ENCODE measurements at regions not wholly inside any gene's neighbourhood (a gene's known extent, or its start where the extent isn't known, plus 50 kb on each side); places are given as distances from the start of the nearest gene placed in this dataset.
"Not testable (repeated sequence)": the region's sequence is repeated elsewhere in the genome, so short reads cannot be mapped to it uniquely, and the experiment has no call there.

DNA sequence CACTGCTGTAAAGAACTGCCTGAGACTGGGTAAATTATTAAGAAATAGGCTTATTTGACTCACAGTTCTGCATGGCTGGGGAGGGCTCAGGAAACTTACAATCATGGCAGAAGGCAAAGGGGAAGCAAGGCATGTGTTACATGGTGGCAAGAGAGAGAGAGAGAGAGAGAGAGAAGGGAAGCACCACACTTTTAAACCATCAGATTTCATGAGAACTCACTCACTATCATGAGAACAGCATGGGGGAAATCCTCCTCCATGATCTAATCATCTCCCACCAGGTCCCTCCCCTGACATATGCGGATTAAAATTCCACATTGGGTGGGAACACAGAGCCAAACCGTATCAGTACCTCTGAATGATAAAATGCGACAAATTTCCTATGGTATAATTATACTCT, 203.9 kb upstream of the MARCKS start:
- FAIRE-seq = no peak

GRCh38 chr6:113654396-113654795, 202.7 kb upstream of the MARCKS start:
- FAIRE-seq = peak; percentile 55

DNA sequence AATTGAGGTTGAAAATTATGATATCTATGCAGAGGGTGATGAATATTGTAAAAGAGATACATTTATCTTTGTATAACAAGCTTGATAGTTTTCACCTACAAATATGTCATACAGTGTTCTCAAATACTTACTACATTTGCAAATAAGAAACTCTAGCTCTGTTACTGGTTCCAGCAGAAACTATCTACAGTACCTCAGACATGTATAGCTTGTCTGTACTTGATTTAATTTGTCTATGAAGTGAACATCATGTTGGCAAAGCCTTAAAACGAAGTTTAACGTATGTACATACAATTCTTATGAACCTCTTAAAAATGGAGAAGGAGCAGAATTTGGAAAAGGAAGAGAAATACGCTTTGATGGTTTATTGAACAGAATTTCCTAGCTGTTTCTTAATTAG, 201.4 kb upstream of the MARCKS start:
- no peak for FAIRE-seq

DNA sequence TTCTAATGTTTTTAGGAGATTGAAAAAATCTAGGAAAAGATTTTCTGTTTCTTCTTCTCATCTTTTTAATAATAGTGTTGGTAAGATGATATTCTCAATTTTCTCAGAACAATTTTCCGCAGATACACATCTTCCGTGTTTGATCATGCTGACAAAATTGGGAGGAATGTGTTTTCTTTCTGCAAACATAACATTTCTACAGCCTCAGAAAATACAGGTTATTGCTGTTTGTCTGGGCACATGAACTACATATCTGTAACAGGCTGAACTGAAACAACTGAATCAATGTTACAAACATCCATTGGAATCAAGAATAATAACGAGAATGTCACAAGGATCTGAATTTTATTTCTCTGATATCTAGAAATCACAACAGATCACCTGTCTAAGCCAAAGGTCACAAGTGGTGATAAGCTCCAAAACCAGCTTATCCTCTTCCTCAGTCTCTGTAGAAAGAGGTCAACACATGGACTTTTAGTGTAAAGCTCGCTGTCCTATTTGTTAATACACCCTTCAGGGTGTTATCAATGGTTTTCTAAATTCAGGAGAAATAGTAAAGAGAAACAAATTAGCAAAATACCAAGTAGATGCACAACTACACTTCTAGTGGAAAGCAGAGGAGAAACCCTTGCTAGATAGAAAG, 197.3 kb upstream of the MARCKS start:
- no peak for FAIRE-seq

DNA sequence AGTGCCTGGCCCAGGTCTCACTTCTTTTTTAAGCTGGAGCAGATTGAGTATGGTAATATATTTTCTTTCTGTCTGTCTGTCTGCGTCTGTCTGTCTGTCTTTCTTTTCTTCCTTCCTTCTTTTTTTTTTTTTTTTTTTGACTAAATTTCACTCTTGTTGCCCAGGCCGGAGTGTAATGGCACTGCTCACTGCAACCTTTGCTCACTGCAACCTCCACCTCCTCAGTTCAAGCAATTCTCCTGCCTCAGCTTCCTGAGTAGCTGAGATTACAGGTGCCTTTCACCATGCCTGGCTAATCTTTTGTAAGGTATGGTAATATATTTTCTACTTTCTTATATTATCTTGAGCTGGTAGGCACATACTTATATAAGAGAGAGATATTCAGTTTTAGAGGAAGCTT, 196.3 kb upstream of the MARCKS start:
- no peak for FAIRE-seq

DNA sequence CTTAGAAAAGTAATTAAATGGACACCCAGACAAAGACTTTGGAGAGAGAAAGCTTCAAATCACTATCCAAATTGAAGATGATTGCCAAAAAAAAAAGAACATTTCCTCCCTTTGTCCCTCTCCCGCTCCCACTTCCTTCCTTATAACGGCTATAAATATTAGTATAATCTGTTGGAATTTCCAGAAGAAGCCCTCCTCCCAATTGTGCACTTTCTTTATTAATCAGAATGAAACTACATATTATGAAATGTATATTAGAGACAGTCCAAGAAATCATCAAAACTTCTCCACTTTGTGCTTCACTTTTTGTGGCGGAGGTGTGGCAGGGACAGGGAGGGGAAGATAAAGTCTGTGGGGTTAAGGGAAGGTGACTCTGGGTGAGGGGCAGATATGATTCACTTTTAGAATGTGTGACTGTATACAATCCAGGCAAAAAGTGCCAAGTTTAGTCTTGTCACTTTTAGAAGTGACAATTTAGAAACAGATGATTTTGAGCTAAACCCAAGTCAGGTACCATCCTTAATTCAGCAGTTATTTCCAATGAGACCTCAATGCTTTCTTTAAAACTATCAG, 195.0 kb upstream of the MARCKS start:
- no peak for FAIRE-seq

DNA sequence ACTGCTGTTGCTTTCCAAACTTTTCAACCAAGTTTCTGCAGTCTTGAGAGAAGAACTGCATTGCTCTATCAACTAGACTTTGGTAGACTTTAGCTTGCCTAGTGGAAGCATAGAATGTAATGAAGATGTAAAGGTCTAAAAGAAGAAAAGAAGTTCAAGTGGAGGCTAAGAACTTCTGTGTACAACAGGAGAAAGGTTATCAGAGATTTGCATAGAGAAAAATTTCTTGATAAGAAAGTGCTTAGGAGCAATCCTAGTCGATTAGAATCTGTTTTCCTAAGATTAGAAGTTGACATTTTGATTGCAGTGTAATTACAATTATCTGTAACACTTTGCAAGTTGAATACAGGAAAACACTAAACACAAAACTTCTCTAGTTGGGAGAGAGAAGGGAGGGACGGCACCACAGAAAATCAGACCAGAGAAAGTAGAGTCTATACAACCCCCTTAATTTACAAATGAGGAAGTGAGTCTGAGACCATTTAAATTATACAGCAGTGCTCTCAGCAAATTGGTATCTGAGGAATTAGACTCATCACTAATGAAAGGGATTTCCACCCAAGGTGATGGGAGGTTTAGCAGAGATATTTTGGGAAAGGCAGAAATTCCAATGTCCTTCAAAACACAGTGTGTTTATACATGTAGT, 194.3 kb upstream of the MARCKS start:
- no peak for FAIRE-seq

DNA sequence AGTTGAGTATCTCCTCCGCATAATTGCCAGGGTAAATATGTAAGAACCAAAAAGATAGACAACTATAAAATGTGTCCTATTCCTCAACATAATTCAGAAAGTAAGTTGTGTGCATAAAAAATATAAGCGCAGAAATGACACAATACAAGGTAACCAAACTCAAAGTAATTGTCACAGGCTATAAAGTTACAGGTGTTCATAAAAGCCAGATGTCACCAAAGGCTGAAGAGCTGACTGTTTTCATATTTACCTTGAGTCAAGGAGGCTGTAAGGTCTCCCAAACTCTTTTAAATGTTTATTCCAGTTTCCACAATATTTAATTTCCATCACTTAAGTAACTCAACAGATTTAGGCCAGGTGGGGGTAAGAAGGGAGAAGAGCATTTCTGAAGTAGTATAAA, 192.2 kb upstream of the MARCKS start:
- FAIRE-seq = no peak

DNA sequence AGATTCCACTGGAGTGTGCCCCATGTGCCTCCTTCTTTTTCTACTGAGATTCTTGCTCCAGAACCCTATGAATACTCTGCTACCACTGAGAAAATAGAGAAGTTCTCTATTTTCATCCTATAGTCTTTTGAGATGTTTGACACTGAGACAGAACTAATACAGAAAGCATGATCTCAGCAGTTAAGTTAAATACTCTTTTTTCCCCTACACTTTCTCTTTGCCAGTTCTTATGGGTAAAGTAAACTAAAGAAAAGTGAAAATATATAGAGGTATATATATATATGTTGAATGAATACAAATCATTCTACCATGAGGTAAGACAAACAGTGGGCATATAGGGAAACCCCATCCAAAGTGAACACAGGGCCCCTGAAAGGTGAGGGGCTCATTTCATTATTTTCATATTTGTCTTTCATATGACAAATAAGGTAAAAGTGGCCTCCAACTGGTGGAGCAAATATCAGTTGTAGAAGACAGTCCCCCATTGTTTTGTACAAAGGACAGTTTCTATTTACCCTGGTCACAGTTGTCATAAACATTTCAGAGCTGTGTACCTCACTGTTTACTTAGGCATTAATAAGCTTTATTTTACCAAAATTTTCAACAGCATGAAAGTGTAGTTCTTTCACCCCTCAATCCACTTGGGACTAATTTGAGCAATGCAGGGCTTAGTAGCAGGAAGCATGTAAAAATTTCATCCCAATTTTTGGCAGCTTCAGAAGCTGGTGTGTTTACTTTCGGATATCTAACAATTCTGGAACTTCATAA, 188.3 kb upstream of the MARCKS start:
- no peak for FAIRE-seq

DNA sequence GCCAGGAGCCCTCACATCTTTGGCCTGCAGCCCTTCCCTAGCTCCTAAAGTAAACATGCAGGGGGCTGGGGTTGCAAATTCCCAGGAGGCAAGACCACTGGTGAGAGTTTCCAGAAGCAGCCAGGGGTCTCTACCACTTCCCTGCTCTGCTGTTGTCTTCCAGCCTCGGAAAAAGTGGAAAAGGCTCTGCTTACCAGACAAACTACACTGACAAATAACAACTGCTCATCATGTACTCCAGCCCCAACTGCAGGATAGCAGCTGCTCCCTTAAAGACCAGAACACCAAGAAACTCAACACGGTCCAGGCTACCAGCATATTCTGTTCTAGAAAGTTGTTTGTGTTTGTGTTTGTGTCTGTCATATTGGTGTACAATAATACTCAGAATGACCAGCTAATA, 187.5 kb upstream of the MARCKS start:
- FAIRE-seq = no peak

- no peak for FAIRE-seq
Observed at GRCh38 chr6:113671421-113671820, 185.7 kb upstream of the MARCKS start.

DNA sequence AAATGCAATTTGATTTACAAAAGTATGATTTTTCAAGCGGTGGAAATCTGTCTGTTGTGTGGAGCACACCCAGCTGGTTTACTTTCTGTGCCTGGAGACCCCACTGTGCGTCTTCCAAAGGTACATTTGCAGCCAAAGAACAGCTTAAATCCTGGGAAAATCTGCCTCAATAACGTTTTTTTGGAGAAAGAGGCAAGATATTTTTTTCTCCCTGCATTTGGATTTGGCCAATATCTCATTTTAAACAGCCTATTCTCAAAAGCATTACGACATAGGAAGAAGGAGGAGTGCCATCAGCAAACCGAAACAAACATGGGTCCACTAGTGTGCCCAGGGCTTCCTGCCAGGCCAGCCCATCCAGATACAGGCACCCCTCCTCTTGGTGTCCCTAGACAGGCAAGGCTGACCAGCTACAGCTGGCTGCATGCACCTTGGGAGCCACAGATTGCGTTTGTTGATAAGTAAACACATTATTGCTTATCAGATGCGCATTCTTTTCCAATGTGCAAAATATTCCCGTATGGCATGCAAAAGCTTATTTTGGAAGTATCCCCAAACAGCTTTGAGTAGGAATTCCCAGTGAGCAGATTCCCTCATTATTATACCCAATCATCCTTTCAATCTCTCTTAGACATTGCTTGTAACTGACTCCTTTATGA, 184.5 kb upstream of the MARCKS start:
- no peak for FAIRE-seq

- no peak for FAIRE-seq
Observed at GRCh38 chr6:113674075-113674474, 183.1 kb upstream of the MARCKS start.

DNA sequence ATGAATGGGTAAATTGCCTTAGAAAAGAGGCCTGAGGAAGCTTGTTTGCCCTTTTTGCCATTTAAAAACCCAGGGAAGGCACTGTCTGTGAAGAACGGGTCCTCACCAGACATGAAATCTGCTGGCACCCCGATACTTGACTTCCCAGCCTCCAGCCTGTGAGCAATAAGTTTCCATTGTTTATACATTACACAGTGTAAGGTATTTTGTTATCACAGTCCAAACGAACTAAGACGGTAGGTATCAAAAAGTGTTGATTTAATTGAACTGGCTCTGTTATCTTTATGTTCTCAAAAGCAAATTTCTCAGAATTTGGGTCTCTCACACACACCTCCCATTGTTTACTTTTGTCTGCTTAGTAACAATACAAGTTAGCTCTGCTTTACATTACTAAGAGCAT, 181.1 kb upstream of the MARCKS start:
- FAIRE-seq = no peak

GRCh38 chr6:113676968-113677367, 180.2 kb upstream of the MARCKS start:
- FAIRE-seq = no peak

- FAIRE-seq = no peak
Observed at GRCh38 chr6:113679051-113679450, 178.1 kb upstream of the MARCKS start.

DNA sequence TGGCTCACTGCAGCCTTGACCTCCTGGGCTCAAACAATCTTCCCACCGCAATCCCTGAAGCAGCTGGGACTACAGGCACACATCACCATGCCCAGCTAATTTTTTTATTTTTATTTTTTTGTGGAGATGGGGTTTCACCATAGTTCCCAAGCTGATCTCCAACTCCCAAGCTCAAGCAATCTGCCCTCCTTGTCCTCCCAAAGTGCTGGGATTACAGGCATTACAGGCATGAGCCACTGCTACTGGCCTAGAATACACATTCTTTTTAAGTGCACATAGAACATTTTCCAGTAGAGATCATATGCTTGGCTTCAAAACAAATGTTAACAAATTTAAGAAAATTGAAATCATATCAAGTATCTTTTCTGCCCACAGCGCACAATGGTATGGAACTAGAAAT, 176.8 kb upstream of the MARCKS start:
- no peak for FAIRE-seq

- no peak for FAIRE-seq
Observed at GRCh38 chr6:113683968-113684367, 173.2 kb upstream of the MARCKS start.

- FAIRE-seq = no peak
Observed at GRCh38 chr6:113684382-113684901, 172.7 kb upstream of the MARCKS start.

DNA sequence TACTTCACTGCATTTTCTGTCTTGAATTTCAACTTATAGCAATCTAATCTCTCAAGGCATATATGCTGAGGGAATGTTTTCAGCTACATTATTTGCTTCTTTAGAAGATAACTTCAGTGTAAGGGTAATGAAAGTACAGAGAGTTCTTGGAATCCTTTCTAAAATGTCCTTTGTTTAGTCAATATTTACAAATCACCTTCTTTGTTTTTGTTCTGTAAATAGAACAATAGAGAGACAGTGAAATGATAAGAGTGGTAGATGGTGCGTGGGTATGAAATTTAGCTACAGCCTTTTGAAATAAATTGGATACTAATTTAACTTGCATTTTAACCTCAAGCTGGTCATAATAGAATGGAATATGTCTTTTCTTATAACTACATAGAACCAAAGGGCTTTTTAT, 171.1 kb upstream of the MARCKS start:
- FAIRE-seq = no peak

DNA sequence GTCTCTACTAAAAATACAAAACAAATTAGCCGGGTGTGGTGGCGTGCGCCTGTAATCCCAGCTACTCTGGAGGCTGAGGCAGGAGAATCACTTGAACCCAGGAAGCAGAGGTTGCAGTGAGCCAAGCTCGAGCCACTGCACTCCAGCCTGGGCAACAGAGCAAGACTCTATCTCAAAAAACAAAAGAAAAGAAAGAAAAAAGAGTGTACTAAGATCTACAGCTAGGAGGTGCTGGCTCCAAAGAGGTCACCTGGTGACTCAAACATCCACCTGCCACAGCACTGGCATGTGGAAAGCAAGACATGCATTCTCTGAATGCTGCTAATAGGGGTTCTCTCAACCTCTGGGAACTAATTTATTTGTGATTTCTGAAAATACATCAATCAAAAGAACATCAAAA, 167.5 kb upstream of the MARCKS start:
- FAIRE-seq = not testable (repeated sequence)

- peak; percentile 99 for FAIRE-seq
Observed at GRCh38 chr6:113690281-113691259, 166.6 kb upstream of the MARCKS start.

Measured in islet of Langerhans (tissue), 1 donor.